Keratinocyte (primary cell): ENCODE measurements at regions not wholly inside any gene's neighbourhood (a gene's known extent, or its start where the extent isn't known, plus 50 kb on each side); places are given as distances from the start of the nearest gene placed in this dataset.

Source experiments
- DNase-seq: peaks from one replicate; pipeline ENCODE4 v3.0.0-alpha.2; 2011; ENCODE audit warnings: low read depth, missing footprints, low spot score
- FAIRE-seq: peaks from 2 replicates; lab custom pipeline; 2011; peaks lifted over from hg19 to GRCh38; lab: Jason Lieb, UNC
- H2AFZ ChIP-seq: 2 replicates; pipeline ENCODE4 v1.6.0; 2012; ENCODE audit warnings: low read length, control low read depth, inconsistent platforms; ENCODE audit not compliant: control insufficient read depth
- H3K27ac ChIP-seq: 2 replicates; pipeline ENCODE4 v1.5.1; 2011; ENCODE audit warnings: low read length; ENCODE audit not compliant: control insufficient read depth, insufficient read depth
- H3K27me3 ChIP-seq: 3 replicates; pipeline ENCODE4 v1.6.0; 2011; ENCODE audit warnings: low read length; ENCODE audit not compliant: control insufficient read depth, insufficient read depth; ENCODE audit errors: extremely low read depth
- H3K36me3 ChIP-seq, 2 experiments: 2 replicates in 1 of 2; 3 replicates in 1 of 2; pipeline ENCODE4 v1.5.1; 2011; ENCODE audit warnings: low read length in 2 of 2, mild to moderate bottlenecking in 1 of 2; ENCODE audit not compliant: control insufficient read depth in 2 of 2, insufficient read depth in 2 of 2; ENCODE audit errors: extremely low read depth in 1 of 2
- H3K4me1 ChIP-seq: 3 replicates; pipeline ENCODE4 v1.5.1; 2011; ENCODE audit warnings: low read length; ENCODE audit not compliant: control insufficient read depth, insufficient read depth; ENCODE audit errors: extremely low read depth
- H3K4me2 ChIP-seq: 3 replicates; pipeline ENCODE4 v1.6.0; 2011; ENCODE audit warnings: low read depth, low read length; ENCODE audit not compliant: control insufficient read depth, insufficient read depth; ENCODE audit errors: extremely low read depth
- H3K4me3 ChIP-seq, 3 experiments: fragments of 200-600 bp in 1 of 3; sonication (generic) in 1 of 3; 2 replicates in 2 of 3; 3 replicates in 1 of 3; pipeline ENCODE4 v1.5.1; 2011 to 2016; ENCODE audit warnings: low read length in 3 of 3, mild to moderate bottlenecking in 3 of 3, control low read depth in 2 of 3, inconsistent platforms in 1 of 3, low read depth in 1 of 3, mixed read lengths in 1 of 3, mixed run types in 1 of 3, moderate library complexity in 1 of 3; ENCODE audit not compliant: control insufficient read depth in 2 of 3, insufficient read depth in 2 of 3; ENCODE audit errors: extremely low read depth in 1 of 3
- H3K79me2 ChIP-seq: 2 replicates; pipeline ENCODE4 v1.6.0; 2012; ENCODE audit warnings: low read length; ENCODE audit not compliant: control insufficient read depth, insufficient read depth
- H3K9ac ChIP-seq: 3 replicates; pipeline ENCODE4 v1.6.0; 2011; ENCODE audit warnings: low read length; ENCODE audit not compliant: control insufficient read depth, insufficient read depth; ENCODE audit errors: extremely low read depth
- H3K9me1 ChIP-seq: 3 replicates; pipeline ENCODE4 v1.6.0; 2011; ENCODE audit warnings: low read length; ENCODE audit not compliant: control insufficient read depth, insufficient read depth; ENCODE audit errors: extremely low read depth
- H3K9me3 ChIP-seq: 2 replicates; pipeline ENCODE4 v1.5.1; 2012; ENCODE audit warnings: low read depth, low read length; ENCODE audit not compliant: control insufficient read depth
- H4K20me1 ChIP-seq: 3 replicates; pipeline ENCODE4 v1.6.0; 2011; ENCODE audit warnings: low read length; ENCODE audit not compliant: control insufficient read depth, insufficient read depth; ENCODE audit errors: extremely low read depth
- EZH2 ChIP-seq: IDR thresholded peaks from one replicate; pipeline ENCODE4 v1.6.1; 2012; ENCODE audit warnings: inconsistent platforms, mild to moderate bottlenecking, low read length, moderate library complexity
- dilution Hi-C: fragments of 300-500 bp; cut with MboI; formaldehyde crosslinking; loops from one replicate; pipeline ENCODE4 v1.7.0; 2020; ENCODE audit warnings: low sequenced_read_pairs; ENCODE audit not compliant: extremely low pct_ligation_motif_present
- TF ChIP-seq, protein P1 (sequence below), 3 experiments: IDR thresholded peaks in 1 of 3; conservative IDR thresholded peaks in 1 of 3; optimal IDR thresholded peaks in 1 of 3; 2 replicates in 2 of 3; 3 replicates in 1 of 3; pipeline versions ENCODE3 to v1.5.1; 2011; ENCODE audit warnings: low read length in 3 of 3, mild to moderate bottlenecking in 3 of 3, moderate library complexity in 2 of 3, control low read depth in 1 of 3, inconsistent platforms in 1 of 3; ENCODE audit not compliant: insufficient read depth in 2 of 3; ENCODE audit errors: extremely low read depth in 1 of 3

DNA sequence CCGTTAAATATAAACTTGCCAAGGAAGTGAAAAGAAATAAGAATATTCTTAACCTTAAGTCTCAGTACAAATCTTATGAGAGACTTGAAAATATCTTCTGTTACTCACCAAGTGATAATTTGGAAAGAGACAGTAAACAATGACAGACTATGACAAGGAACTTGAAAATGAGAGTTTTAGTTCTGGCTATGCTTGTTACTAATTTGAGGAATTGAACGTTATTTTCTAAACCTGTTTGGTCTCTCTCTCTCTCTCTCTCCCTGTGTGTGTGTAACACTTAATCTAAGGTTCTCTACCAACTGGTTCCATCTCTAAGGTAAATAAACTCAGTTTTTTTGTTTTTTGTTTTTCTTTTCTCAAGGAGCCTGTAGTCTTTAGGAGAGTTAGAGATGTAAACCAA, 161.8 kb downstream of the AMY1C start:
- no peak for TF ChIP-seq EZH2
- TF ChIP-seq, protein P1, sequence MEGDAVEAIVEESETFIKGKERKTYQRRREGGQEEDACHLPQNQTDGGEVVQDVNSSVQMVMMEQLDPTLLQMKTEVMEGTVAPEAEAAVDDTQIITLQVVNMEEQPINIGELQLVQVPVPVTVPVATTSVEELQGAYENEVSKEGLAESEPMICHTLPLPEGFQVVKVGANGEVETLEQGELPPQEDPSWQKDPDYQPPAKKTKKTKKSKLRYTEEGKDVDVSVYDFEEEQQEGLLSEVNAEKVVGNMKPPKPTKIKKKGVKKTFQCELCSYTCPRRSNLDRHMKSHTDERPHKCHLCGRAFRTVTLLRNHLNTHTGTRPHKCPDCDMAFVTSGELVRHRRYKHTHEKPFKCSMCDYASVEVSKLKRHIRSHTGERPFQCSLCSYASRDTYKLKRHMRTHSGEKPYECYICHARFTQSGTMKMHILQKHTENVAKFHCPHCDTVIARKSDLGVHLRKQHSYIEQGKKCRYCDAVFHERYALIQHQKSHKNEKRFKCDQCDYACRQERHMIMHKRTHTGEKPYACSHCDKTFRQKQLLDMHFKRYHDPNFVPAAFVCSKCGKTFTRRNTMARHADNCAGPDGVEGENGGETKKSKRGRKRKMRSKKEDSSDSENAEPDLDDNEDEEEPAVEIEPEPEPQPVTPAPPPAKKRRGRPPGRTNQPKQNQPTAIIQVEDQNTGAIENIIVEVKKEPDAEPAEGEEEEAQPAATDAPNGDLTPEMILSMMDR (optimal IDR thresholded peaks at IDR 0.05 in 1 of 3, IDR thresholded peaks at IDR 0.05 in 1 of 3, conservative IDR thresholded peaks at IDR 0.05 in 1 of 3; ENCODE audit: extremely low read depth in 1 of 3, insufficient read depth in 2 of 3, low read length in 3 of 3): no peak
- no peak for DNase-seq
- Histone ChIP-seq H3K9me3 (no peaks in the 10 kb centered on the region), H3K27ac (no peak overlapping the region), H4K20me1 (no peaks in the 10 kb centered on the region), H3K9me1 (no peaks in the 10 kb centered on the region), H3K4me3 (no peak overlapping the region), H3K36me3 (no peaks in the 10 kb centered on the region), H2AFZ (no peak overlapping the region), H3K79me2 (no peaks in the 10 kb centered on the region), H3K27me3 (no peaks in the 10 kb centered on the region), H3K4me2 (no peak overlapping the region), H3K9ac (no peak overlapping the region), H3K4me1 (no peaks in the 10 kb centered on the region)
- dilution Hi-C loops: no loop called here
- no peak for FAIRE-seq

DNA sequence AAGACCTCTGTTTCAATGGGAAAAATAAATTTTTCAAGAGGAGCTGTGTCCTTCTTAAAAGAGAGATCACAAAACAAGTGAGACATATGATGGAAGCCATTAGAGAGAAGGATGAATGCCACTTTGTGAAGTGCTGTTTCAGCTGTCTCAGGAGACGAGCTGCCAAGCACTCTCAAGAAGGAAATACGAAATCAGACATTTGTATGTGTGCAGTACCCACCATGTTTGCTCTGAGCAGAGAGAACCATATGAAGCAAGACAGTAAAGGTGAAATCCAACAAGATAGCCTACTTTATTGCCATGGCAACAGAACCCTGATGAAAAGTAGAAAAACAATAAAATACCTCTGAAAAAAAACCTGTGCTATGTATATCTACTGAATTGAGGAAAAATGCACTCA, 168.1 kb downstream of the AMY1C start:
- no peak for TF ChIP-seq EZH2

DNA sequence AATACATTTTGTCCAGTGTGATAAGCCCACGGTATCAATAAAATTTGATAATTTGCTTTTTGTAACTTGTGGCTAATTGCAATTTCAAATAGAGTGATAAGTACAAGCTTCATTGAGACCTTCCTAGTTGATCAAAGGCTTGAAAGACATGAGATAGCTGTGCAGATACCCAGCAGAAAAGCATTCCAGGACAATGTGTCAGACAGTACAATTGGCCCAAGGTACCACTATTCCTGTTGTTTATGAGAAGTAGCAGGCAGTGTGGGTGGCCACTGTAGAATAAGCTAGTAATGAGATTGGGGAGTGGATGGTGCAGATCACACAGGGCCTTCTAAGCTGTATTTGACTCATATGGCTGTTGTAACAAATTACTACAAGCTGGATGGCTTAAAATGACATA, 182.2 kb downstream of the AMY1C start:
- FAIRE-seq (no peak), DNase-seq (no peak)

More for the DNA sequence above, 168.1 kb downstream of the AMY1C start:
- dilution Hi-C loops: no loop called here
- Histone ChIP-seq H4K20me1 (no peaks in the 10 kb centered on the region), H3K9me3 (no peaks in the 10 kb centered on the region), H3K36me3 (no peaks in the 10 kb centered on the region), H3K4me3 (no peak overlapping the region), H3K4me1 (no peaks in the 10 kb centered on the region), H3K27me3 (no peaks in the 10 kb centered on the region), H2AFZ (no peak overlapping the region), H3K9me1 (no peaks in the 10 kb centered on the region), H3K79me2 (no peaks in the 10 kb centered on the region), H3K27ac (no peak overlapping the region), H3K9ac (no peak overlapping the region), H3K4me2 (no peak overlapping the region)
- no peak for DNase-seq
- FAIRE-seq: no peak

More for the DNA sequence above, 182.2 kb downstream of the AMY1C start:
- H3K4me2 ChIP-seq: no peak overlapping the region
- no peaks in the 10 kb centered on the region for H3K9me1 ChIP-seq
- no peaks in the 10 kb centered on the region for H3K27me3 ChIP-seq
- peaks cover 2% of the 10 kb centered on the region for H3K9me3 ChIP-seq
- H3K36me3 ChIP-seq: no peaks in the 10 kb centered on the region
- H3K9ac ChIP-seq: no peak overlapping the region
- no peak overlapping the region for H3K27ac ChIP-seq
- TF ChIP-seq, protein P1 (optimal IDR thresholded peaks at IDR 0.05 in 1 of 3, IDR thresholded peaks at IDR 0.05 in 1 of 3, conservative IDR thresholded peaks at IDR 0.05 in 1 of 3; ENCODE audit: extremely low read depth in 1 of 3, insufficient read depth in 2 of 3, low read length in 3 of 3): no peak
- TF ChIP-seq EZH2: no peak
- H3K4me1 ChIP-seq: no peaks in the 10 kb centered on the region
- no peak overlapping the region for H2AFZ ChIP-seq
- H3K79me2 ChIP-seq: no peaks in the 10 kb centered on the region
- H4K20me1 ChIP-seq: no peaks in the 10 kb centered on the region
- dilution Hi-C loops: no loop called here
- no peak overlapping the region for H3K4me3 ChIP-seq
